Parathyroid adenoma (tissue), 2 donors: ENCODE measurements at regions not wholly inside any gene's neighbourhood (a gene's known extent, or its start where the extent isn't known, plus 50 kb on each side); places are given as distances from the start of the nearest gene placed in this dataset.
A peak's percentile ranks its signal among the peaks of the same experiment; 100 is the strongest.

ENCODE experiments used
- H2AFZ ChIP-seq: fragments of 300-600 bp; sonication (generic); one replicate; pipeline ENCODE4 v1.7.0; 2017; ENCODE audit warnings: antibody characterized with exemption, mild to moderate bottlenecking
- H3K27ac ChIP-seq: fragments of 300-600 bp; sonication (generic); one replicate; pipeline ENCODE4 v1.7.0; 2017
- H3K27me3 ChIP-seq: fragments of 300-600 bp; sonication (generic); one replicate; pipeline ENCODE4 v1.7.0; 2017; ENCODE audit warnings: low read length; ENCODE audit not compliant: control insufficient read depth, insufficient read depth
- H3K36me3 ChIP-seq: fragments of 300-600 bp; sonication (generic); one replicate; pipeline ENCODE4 v1.7.0; 2017; ENCODE audit warnings: low read length; ENCODE audit not compliant: control insufficient read depth, insufficient read depth
- H3K4me1 ChIP-seq: fragments of 300-600 bp; sonication (generic); one replicate; pipeline ENCODE4 v1.7.0; 2017; ENCODE audit warnings: control low read depth
- H3K4me2 ChIP-seq: fragments of 300-600 bp; sonication (generic); one replicate; pipeline ENCODE4 v1.7.0; 2017; ENCODE audit warnings: low read length
- H3K4me3 ChIP-seq: fragments of 300-600 bp; sonication (generic); one replicate; pipeline ENCODE4 v1.7.0; 2017; ENCODE audit warnings: low read depth, low read length
- H3K79me2 ChIP-seq: fragments of 300-600 bp; sonication (generic); one replicate; pipeline ENCODE4 v1.7.0; 2017; ENCODE audit warnings: control low read depth
- H3K9ac ChIP-seq: fragments of 300-600 bp; sonication (generic); one replicate; pipeline ENCODE4 v1.7.0; 2017; ENCODE audit warnings: mild to moderate bottlenecking
- H3K9me3 ChIP-seq: fragments of 300-600 bp; sonication (generic); one replicate; pipeline ENCODE4 v1.7.0; 2017; ENCODE audit warnings: low read length; ENCODE audit not compliant: control insufficient read depth
- CTCF ChIP-seq: fragments of 300-600 bp; sonication (generic); IDR thresholded peaks from one replicate; pipeline ENCODE4 v1.7.0; 2017; ENCODE audit warnings: antibody characterized with exemption, mild to moderate bottlenecking
- donor health status: primary hyperparathyroidism.

- H3K36me3 ChIP-seq = no peaks in the 10 kb centered on the region
- TF ChIP-seq CTCF = no peak
- H2AFZ ChIP-seq = peak overlapping the region; percentile 80
- no peaks in the 10 kb centered on the region for H3K79me2 ChIP-seq
- H3K4me3 ChIP-seq = no peak overlapping the region
- H3K9me3 ChIP-seq = no peaks in the 10 kb centered on the region
- H3K9ac ChIP-seq = no peak overlapping the region
- no peaks in the 10 kb centered on the region for H3K27me3 ChIP-seq
- peak overlapping the region; percentile 30 for H3K27ac ChIP-seq
- H3K4me2 ChIP-seq = no peak overlapping the region
- H3K4me1 ChIP-seq = no peaks in the 10 kb centered on the region
Observed at GRCh38 chr14:101705733-101706508, 55.6 kb upstream of the PPP2R5C start.

GRCh38 chr14:101706509-101707067 lies 54.9 kb upstream of the PPP2R5C start:
- no peak overlapping the region for H3K4me2 ChIP-seq
- H3K9me3 ChIP-seq = no peaks in the 10 kb centered on the region
- TF ChIP-seq CTCF = no peak
- H3K4me1 ChIP-seq = no peaks in the 10 kb centered on the region
- no peak overlapping the region for H3K4me3 ChIP-seq
- peak overlapping the region; percentile 30 for H3K27ac ChIP-seq
- H3K79me2 ChIP-seq = no peaks in the 10 kb centered on the region
- no peaks in the 10 kb centered on the region for H3K27me3 ChIP-seq
- H2AFZ ChIP-seq = peak overlapping the region; percentile 80
- no peak overlapping the region for H3K9ac ChIP-seq
- no peaks in the 10 kb centered on the region for H3K36me3 ChIP-seq

GRCh38 chr14:101707068-101707842 lies 54.3 kb upstream of the PPP2R5C start:
- Histone ChIP-seq H3K4me1 (no peaks in the 10 kb centered on the region), H3K4me3 (no peak overlapping the region), H3K79me2 (no peaks in the 10 kb centered on the region), H3K27ac (no peak overlapping the region), H3K27me3 (no peaks in the 10 kb centered on the region), H3K9me3 (no peaks in the 10 kb centered on the region), H3K4me2 (peak overlapping the region; percentile 47), H3K36me3 (no peaks in the 10 kb centered on the region), H3K9ac (no peak overlapping the region), H2AFZ (peak overlapping the region; percentile 65)
- TF ChIP-seq CTCF = peak; percentile 86

DNA sequence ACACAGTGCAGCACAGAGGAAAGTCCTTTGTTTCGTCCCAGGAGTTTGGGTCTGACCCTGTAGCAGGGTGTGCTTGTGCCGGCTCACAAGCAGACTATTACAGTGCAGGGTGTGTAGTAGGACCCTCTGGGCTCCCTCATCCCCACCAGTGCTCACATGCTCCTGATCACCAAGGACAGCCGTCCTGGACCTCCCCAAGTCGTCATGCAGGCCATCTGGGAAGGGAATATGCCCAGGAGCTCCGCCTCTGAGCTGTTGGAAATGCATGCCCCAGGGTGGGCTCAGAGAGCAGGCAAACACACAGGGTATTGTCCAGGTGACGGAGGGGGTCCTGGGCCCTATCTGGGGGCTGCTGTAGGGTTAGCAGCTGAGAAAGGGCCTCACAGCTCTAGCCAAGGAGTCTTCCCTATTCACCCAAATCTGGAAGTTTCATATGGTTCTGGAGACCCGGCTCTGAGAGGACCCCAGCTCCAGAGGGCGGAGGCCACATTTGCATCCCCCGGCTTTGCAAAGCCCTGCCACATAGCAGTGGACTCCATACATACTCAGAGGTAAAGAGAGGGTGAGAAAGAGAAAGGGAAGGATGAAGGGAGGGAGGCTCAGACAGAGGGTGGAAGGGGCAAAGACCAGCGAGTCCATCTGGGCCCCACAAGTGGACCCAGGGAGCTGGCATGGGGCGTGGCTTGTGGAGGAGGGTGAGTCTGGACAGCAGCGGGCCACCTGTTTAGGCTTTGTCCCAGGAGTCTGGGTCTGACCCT lies 53.5 kb upstream of the PPP2R5C start:
- Histone ChIP-seq H3K9ac (no peak overlapping the region), H3K79me2 (no peaks in the 10 kb centered on the region), H3K27ac (no peak overlapping the region), H3K4me1 (no peaks in the 10 kb centered on the region), H3K4me3 (no peak overlapping the region), H2AFZ (peak overlapping the region; percentile 65), H3K36me3 (no peaks in the 10 kb centered on the region), H3K4me2 (no peak overlapping the region), H3K9me3 (no peaks in the 10 kb centered on the region), H3K27me3 (no peaks in the 10 kb centered on the region)
- no peak for TF ChIP-seq CTCF
